GM06990 (cell line): ENCODE measurements at regions not wholly inside any gene's neighbourhood (a gene's known extent, or its start where the extent isn't known, plus 50 kb on each side); places are given as distances from the start of the nearest gene placed in this dataset.

ENCODE experiments used
- DNase-seq: peaks from one replicate; pipeline ENCODE4 v3.0.0-alpha.2; 2011; ENCODE audit not compliant: insufficient read length; ENCODE audit errors: extremely low read depth
- H3K27me3 ChIP-seq: replicated peaks from 2 replicates; pipeline ENCODE4 v1.6.0; 2011; ENCODE audit warnings: low read length; ENCODE audit not compliant: control insufficient read depth, insufficient read depth
- H3K36me3 ChIP-seq: 2 replicates; pipeline ENCODE4 v1.5.1; 2011; ENCODE audit warnings: low read length; ENCODE audit not compliant: control insufficient read depth, insufficient read depth
- H3K4me3 ChIP-seq: replicated peaks from 2 replicates; pipeline ENCODE4 v1.5.1; 2011; ENCODE audit warnings: low read depth, mild to moderate bottlenecking, control low read depth, low read length
- CTCF ChIP-seq: IDR thresholded peaks from 2 replicates; pipeline ENCODE4 v1.5.1; 2011; ENCODE audit warnings: low read length, control low read depth, mild to moderate bottlenecking, inconsistent platforms; ENCODE audit not compliant: insufficient read depth, poor library complexity, severe bottlenecking

GRCh38 chr2:60385648-60386047 is 167.8 kb downstream of the BCL11A start:
- no peaks in the 10 kb centered on the region for H3K36me3 ChIP-seq
- H3K27me3 ChIP-seq = no peaks in the 10 kb centered on the region
- DNase-seq = no peak
- no peak overlapping the region for H3K4me3 ChIP-seq
- no peak for TF ChIP-seq CTCF

GRCh38 chr2:60383401-60384143 is 169.9 kb downstream of the BCL11A start:
- Histone ChIP-seq H3K36me3 (no peaks in the 10 kb centered on the region), H3K27me3 (no peaks in the 10 kb centered on the region), H3K4me3 (no peak overlapping the region)
- DNase-seq = no peak
- no peak for TF ChIP-seq CTCF

GRCh38 chr2:60380411-60380810 is 173.0 kb downstream of the BCL11A start:
- no peaks in the 10 kb centered on the region for H3K27me3 ChIP-seq
- no peak for DNase-seq
- no peaks in the 10 kb centered on the region for H3K36me3 ChIP-seq
- H3K4me3 ChIP-seq = no peak overlapping the region
- TF ChIP-seq CTCF = no peak

GRCh38 chr2:60379684-60380083 is 173.8 kb downstream of the BCL11A start:
- TF ChIP-seq CTCF = no peak
- no peak for DNase-seq
- Histone ChIP-seq H3K36me3 (no peaks in the 10 kb centered on the region), H3K4me3 (no peak overlapping the region), H3K27me3 (no peaks in the 10 kb centered on the region)

- DNase-seq = no peak
- no peak overlapping the region for H3K4me3 ChIP-seq
- no peak for TF ChIP-seq CTCF
Measured at GRCh38 chr2:60379216-60379615, 174.2 kb downstream of the BCL11A start.

GRCh38 chr2:60377825-60378224 is 175.6 kb downstream of the BCL11A start:
- no peak for DNase-seq
- TF ChIP-seq CTCF = no peak
- H3K36me3 ChIP-seq = no peaks in the 10 kb centered on the region
- no peaks in the 10 kb centered on the region for H3K27me3 ChIP-seq
- H3K4me3 ChIP-seq = no peak overlapping the region

More at GRCh38 chr2:60379216-60379615, 174.2 kb downstream of the BCL11A start:
- H3K27me3 ChIP-seq = no peaks in the 10 kb centered on the region
- no peaks in the 10 kb centered on the region for H3K36me3 ChIP-seq
